ENCODE measurements at regions not wholly inside any gene's neighbourhood (a gene's known extent, or its start where the extent isn't known, plus 50 kb on each side); places are given as distances from the start of the nearest gene placed in this dataset.

DNA sequence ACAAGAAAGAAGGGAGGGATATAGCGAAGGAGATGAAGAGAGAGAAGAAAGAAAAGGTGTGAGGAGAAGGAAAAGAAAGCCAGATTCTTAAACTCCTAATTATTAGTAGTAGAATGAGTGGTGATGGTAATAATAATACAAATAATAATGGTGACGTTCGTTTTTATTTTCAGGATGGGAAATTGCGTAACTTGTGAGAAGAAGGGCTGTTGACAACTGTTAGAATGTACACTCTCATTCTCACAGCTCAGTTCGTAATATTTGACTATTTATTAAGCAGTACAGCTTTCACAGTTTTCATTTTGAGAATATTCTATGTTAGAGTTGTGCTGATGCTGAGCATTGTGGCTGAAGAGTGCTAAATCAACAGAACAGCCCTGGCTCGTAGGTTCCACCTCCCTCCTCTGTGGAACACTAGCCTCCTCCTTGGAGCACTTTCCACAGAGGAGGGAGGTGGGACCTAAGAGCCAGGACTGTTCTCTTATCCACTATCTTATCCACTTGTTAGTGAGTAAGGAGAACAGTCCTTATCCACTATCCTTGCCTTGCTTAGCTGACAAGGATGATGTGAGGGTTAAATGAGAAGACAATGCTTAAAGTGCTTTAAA is 258.3 kb upstream of the VLDLR start:
- TF ChIP-seq, protein P1, sequence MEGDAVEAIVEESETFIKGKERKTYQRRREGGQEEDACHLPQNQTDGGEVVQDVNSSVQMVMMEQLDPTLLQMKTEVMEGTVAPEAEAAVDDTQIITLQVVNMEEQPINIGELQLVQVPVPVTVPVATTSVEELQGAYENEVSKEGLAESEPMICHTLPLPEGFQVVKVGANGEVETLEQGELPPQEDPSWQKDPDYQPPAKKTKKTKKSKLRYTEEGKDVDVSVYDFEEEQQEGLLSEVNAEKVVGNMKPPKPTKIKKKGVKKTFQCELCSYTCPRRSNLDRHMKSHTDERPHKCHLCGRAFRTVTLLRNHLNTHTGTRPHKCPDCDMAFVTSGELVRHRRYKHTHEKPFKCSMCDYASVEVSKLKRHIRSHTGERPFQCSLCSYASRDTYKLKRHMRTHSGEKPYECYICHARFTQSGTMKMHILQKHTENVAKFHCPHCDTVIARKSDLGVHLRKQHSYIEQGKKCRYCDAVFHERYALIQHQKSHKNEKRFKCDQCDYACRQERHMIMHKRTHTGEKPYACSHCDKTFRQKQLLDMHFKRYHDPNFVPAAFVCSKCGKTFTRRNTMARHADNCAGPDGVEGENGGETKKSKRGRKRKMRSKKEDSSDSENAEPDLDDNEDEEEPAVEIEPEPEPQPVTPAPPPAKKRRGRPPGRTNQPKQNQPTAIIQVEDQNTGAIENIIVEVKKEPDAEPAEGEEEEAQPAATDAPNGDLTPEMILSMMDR (IDR thresholded peaks at IDR 0.05; ENCODE audit: low read depth, low read length) = no peak
- no peak for TF ChIP-seq EZH2phosphoT487 (IDR thresholded peaks at IDR 0.05; ENCODE audit: low read depth)

All from OCI-LY3 (cell line).